CD14-positive monocyte (primary cell): ENCODE measurements at regions not wholly inside any gene's neighbourhood (a gene's known extent, or its start where the extent isn't known, plus 50 kb on each side); places are given as distances from the start of the nearest gene placed in this dataset.
"Not testable (repeated sequence)": the region's sequence is repeated elsewhere in the genome, so short reads cannot be mapped to it uniquely, and the experiment has no call there.

Experiments
- DNase-seq, 3 donors: peaks; one replicate each; pipeline ENCODE4 v3.0.0-alpha.2; 2011 to 2022
- H2AFZ ChIP-seq: 2 replicates; pipeline ENCODE4 v1.6.0; 2012; ENCODE audit warnings: mild to moderate bottlenecking, low read depth, low read length, inconsistent platforms; ENCODE audit not compliant: insufficient read depth, poor library complexity, severe bottlenecking
- H3K27ac ChIP-seq, 2 donors: 1 replicate in 1 of 2; 2 replicates in 1 of 2; pipeline ENCODE4 v1.5.1; 2012 to 2013; ENCODE audit warnings: low read length in 2 of 2, control low read depth in 1 of 2, inconsistent platforms in 1 of 2, low read depth in 1 of 2, mild to moderate bottlenecking in 1 of 2
- H3K27me3 ChIP-seq, 2 donors: one replicate each; pipeline versions ENCODE4 v1.6.0 to v1.6.1; 2011 to 2013; ENCODE audit warnings: low read length in 2 of 2; ENCODE audit not compliant: control insufficient read depth in 2 of 2, insufficient read depth in 2 of 2
- H3K36me3 ChIP-seq, 2 donors: replicated peaks in 1 of 2; 1 replicate in 1 of 2; 2 replicates in 1 of 2; pipeline versions ENCODE4 v1.5.1 to v1.6.1; 2012 to 2013; ENCODE audit warnings: low read length in 2 of 2, control low read depth in 1 of 2, inconsistent platforms in 1 of 2, mild to moderate bottlenecking in 1 of 2; ENCODE audit not compliant: insufficient read depth in 2 of 2, control insufficient read depth in 1 of 2
- H3K4me1 ChIP-seq, 2 donors: 1 replicate in 1 of 2; 2 replicates in 1 of 2; pipeline versions ENCODE4 v1.5.1 to v1.6.1; 2012 to 2013; ENCODE audit warnings: low read length in 2 of 2, control low read depth in 1 of 2, inconsistent platforms in 1 of 2, mild to moderate bottlenecking in 1 of 2, moderate library complexity in 1 of 2; ENCODE audit not compliant: insufficient read depth in 2 of 2, control insufficient read depth in 1 of 2
- H3K4me2 ChIP-seq: replicated peaks from 2 replicates; pipeline ENCODE3; 2012; ENCODE audit warnings: low read length, moderate library complexity, mild to moderate bottlenecking; ENCODE audit not compliant: poor library complexity, severe bottlenecking; ENCODE audit errors: extremely low read depth
- H3K4me3 ChIP-seq, 3 experiments: fragments of 200-600 bp in 1 of 3; sonication (generic) in 1 of 3; replicated peaks in 1 of 3; 1 replicate in 2 of 3; 2 replicates in 1 of 3; pipeline ENCODE4 v1.5.1; 2011 to 2013; ENCODE audit warnings: low read length in 3 of 3, mild to moderate bottlenecking in 3 of 3, control low read depth in 2 of 3, low read depth in 2 of 3, inconsistent platforms in 1 of 3, moderate library complexity in 1 of 3
- H3K79me2 ChIP-seq: 2 replicates; pipeline ENCODE4 v1.6.0; 2012; ENCODE audit warnings: mild to moderate bottlenecking, control low read depth, inconsistent platforms, low read length, moderate library complexity; ENCODE audit not compliant: insufficient read depth
- H3K9ac ChIP-seq: 2 replicates; pipeline ENCODE4 v1.6.0; 2017; ENCODE audit warnings: low read length, mild to moderate bottlenecking; ENCODE audit not compliant: insufficient read depth, poor library complexity, severe bottlenecking
- H3K9me3 ChIP-seq, 2 donors: replicated peaks in 1 of 2; 1 replicate in 1 of 2; 2 replicates in 1 of 2; pipeline versions ENCODE4 v1.5.1 to v1.6.1; 2012 to 2013; ENCODE audit warnings: low read length in 2 of 2, control low read depth in 1 of 2; ENCODE audit not compliant: control insufficient read depth in 1 of 2, insufficient read depth in 1 of 2
- H4K20me1 ChIP-seq: 2 replicates; pipeline ENCODE4 v1.6.0; 2012; ENCODE audit warnings: mild to moderate bottlenecking, low read length, control low read depth, moderate library complexity; ENCODE audit not compliant: insufficient read depth
- H3K27ac Mint-ChIP-seq, 7 donors: one replicate each; pipeline ENCODE4 v1.8.0; 2020; ENCODE audit warnings: mild to moderate bottlenecking in 7 of 7, mixed read lengths in 7 of 7, moderate library complexity in 6 of 7, inconsistent platforms in 2 of 7
- H3K27me3 Mint-ChIP-seq, 3 donors: one replicate each; pipeline ENCODE4 v1.8.0; 2021 to 2022; ENCODE audit warnings: low read depth in 3 of 3, mild to moderate bottlenecking in 3 of 3, mixed read lengths in 3 of 3, moderate library complexity in 3 of 3, inconsistent platforms in 1 of 3
- H3K36me3 Mint-ChIP-seq, 2 donors: one replicate each; pipeline ENCODE4 v1.8.0; 2020; ENCODE audit warnings: mixed read lengths in 2 of 2, inconsistent platforms in 1 of 2, mild to moderate bottlenecking in 1 of 2
- H3K4me1 Mint-ChIP-seq: one replicate; pipeline ENCODE4 v1.8.0; 2020; ENCODE audit warnings: mild to moderate bottlenecking, mixed read lengths
- H3K4me3 Mint-ChIP-seq, 2 donors: one replicate each; pipeline ENCODE4 v1.8.0; 2020; ENCODE audit warnings: mild to moderate bottlenecking in 2 of 2, mixed read lengths in 2 of 2, moderate library complexity in 1 of 2
- H3K9me3 Mint-ChIP-seq, 7 donors: one replicate each; pipeline ENCODE4 v1.8.0; 2020 to 2022; ENCODE audit warnings: mixed read lengths in 7 of 7, mild to moderate bottlenecking in 6 of 7, moderate library complexity in 6 of 7, inconsistent platforms in 2 of 7
- WGBS: methylation state at CpG from one replicate; pipeline ENCODE4 v1.1.5; 2013; ENCODE audit warnings: missing lambda C conversion rate; ENCODE audit not compliant: insufficient coverage; 5-methylcytosine and 5-hydroxymethylcytosine counted together
- intact Hi-C, 2 donors: fragments of 100-400 bp; cut with micrococcal nuclease; formaldehyde crosslinking; loops; one replicate each; pipeline versions ENCODE4 v1.15.0 to v1.15.1; 2023

DNA sequence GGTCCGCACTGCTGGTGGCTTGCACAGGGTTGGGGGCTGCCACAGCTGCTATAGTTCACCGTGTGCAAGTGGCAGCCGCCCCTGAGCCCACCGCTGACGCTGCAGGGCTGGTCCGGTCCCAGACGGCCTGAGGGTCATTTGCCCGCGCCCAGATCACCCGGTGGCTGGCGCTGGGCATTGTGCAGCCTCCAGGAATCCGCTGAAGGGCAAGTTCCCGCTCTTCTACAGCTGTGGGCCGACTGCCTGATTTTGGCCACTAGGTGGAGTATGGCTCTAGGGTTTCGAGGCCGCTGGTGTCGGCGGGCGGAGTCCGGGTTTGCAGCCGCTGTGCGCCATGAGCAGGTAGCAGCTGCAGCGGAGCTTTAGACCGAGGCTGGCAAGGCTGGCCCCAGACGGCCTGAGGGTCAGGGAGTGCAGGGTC, 581.8 kb downstream of the TUBA3C start:
- H3K4me1 ChIP-seq, intact Hi-C loops, H3K4me3 Mint-ChIP-seq, H3K4me3 ChIP-seq, H2AFZ ChIP-seq, H3K79me2 ChIP-seq, H3K36me3 Mint-ChIP-seq, H3K27me3 Mint-ChIP-seq, H3K27ac Mint-ChIP-seq, H3K9ac ChIP-seq, H3K27me3 ChIP-seq, DNase-seq, H3K27ac ChIP-seq, H4K20me1 ChIP-seq, H3K4me2 ChIP-seq, H3K36me3 ChIP-seq, H3K4me1 Mint-ChIP-seq: not testable (repeated sequence)
- peaks cover 4 to 24% of the 10 kb centered on the region in 2 donors for H3K9me3 ChIP-seq
- 53% methylated on average over 12 of the region's 25 CpGs for WGBS
- H3K9me3 Mint-ChIP-seq, result peaks cover 3 to 47% (median 17%) of the 10 kb centered on the region in 7 donors

DNA sequence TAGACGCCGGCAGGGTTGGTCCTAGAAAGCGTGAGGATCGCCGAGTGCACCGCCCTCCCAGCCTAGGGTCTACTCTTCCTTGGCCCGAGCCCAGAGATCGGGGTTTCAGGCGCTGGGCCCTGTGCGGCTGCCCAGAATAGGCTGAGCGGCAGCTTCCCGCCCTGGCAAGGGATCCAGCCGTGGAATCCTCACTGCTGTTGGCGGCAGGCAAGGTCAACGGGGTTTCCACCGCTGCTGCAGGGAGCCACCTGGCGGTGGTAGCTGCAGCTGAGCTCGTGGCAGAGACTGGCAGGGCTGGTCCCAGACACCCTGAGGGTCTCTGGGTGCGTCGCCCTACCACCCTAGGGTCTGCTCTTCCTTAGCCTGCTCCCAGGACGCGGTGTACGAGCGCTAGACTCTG, 583.1 kb downstream of the TUBA3C start:
- H3K4me1 Mint-ChIP-seq, H3K27ac ChIP-seq, H3K79me2 ChIP-seq, H3K4me3 ChIP-seq, H3K9ac ChIP-seq, H3K27me3 ChIP-seq, H3K36me3 ChIP-seq, H3K4me3 Mint-ChIP-seq, H2AFZ ChIP-seq, H4K20me1 ChIP-seq, H3K27ac Mint-ChIP-seq, DNase-seq, H3K4me2 ChIP-seq, H3K36me3 Mint-ChIP-seq, H3K4me1 ChIP-seq, intact Hi-C loops, H3K27me3 Mint-ChIP-seq: not testable (repeated sequence)
- H3K9me3 ChIP-seq, result peaks cover 4 to 27% of the 10 kb centered on the region in 2 donors
- H3K9me3 Mint-ChIP-seq, result peaks cover 8 to 50% (median 24%) of the 10 kb centered on the region in 7 donors
- WGBS, result 64% methylated on average over 16 of the region's 24 CpGs

DNA sequence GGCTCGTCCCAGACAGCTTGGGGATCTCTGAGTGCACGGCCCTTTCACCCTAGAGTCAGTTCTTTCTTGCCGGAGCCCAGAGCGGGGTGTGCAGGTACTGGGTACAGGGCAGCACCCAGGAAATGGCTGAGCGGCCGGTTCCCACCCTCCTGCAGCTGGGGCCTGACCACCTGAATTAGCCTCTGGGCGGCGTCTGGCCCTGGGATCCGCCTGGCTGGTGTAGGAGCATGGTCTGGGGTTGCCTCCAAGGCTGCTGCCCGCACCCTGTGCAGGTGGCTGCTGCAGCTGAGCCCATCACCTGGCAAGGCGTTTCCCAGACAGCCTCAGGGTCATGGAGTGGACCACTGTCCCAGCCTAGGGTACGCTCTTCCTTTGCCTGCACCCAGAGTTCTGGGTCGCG, 583.7 kb downstream of the TUBA3C start:
- H3K4me1 ChIP-seq, H3K4me1 Mint-ChIP-seq, H3K4me3 ChIP-seq, H3K27me3 Mint-ChIP-seq, H3K9ac ChIP-seq, H3K36me3 ChIP-seq, H4K20me1 ChIP-seq, H3K27ac Mint-ChIP-seq, H2AFZ ChIP-seq, H3K36me3 Mint-ChIP-seq, H3K4me3 Mint-ChIP-seq, H3K79me2 ChIP-seq, H3K27ac ChIP-seq, H3K27me3 ChIP-seq, H3K4me2 ChIP-seq, DNase-seq, intact Hi-C loops: not testable (repeated sequence)
- peaks cover 8 to 46% (median 24%) of the 10 kb centered on the region in 7 donors for H3K9me3 Mint-ChIP-seq
- 90% methylated on average over 14 of the region's 14 CpGs for WGBS
- peaks cover 4 to 27% of the 10 kb centered on the region in 2 donors for H3K9me3 ChIP-seq

- H3K27ac Mint-ChIP-seq, H3K4me3 ChIP-seq, H4K20me1 ChIP-seq, H3K4me3 Mint-ChIP-seq, H3K4me1 ChIP-seq, H3K27ac ChIP-seq, H3K79me2 ChIP-seq, H3K9ac ChIP-seq, H3K36me3 ChIP-seq, H3K9me3 ChIP-seq, H3K36me3 Mint-ChIP-seq, H3K27me3 Mint-ChIP-seq, H2AFZ ChIP-seq, H3K4me1 Mint-ChIP-seq, H3K27me3 ChIP-seq, DNase-seq, H3K9me3 Mint-ChIP-seq, H3K4me2 ChIP-seq, intact Hi-C loops: not testable (repeated sequence)
- no CpG with 5 or more reads among the region's 1 CpG for whole genome bisulfite sequencing
Observed at GRCh38 chr13:18577103-18577502, 604.5 kb downstream of the TUBA3C start.
